A549 (cell line): ENCODE measurements at regions not wholly inside any gene's neighbourhood (a gene's known extent, or its start where the extent isn't known, plus 50 kb on each side); places are given as distances from the start of the nearest gene placed in this dataset.

Source experiments
- ATOH8 ChIP-seq: fragments of 250-450 bp; sonication (Bioruptor Pico); IDR thresholded peaks from 2 replicates; pipeline ENCODE4 v1.5.0; 2020; ENCODE audit warnings: low read depth, mild to moderate bottlenecking, moderate library complexity
- CHD2 ChIP-seq: fragments of 150-350 bp; IDR thresholded peaks from 2 replicates; pipeline ENCODE4 v1.6.1; 2014; ENCODE audit warnings: low read length; ENCODE audit not compliant: partially characterized antibody
- CTCF ChIP-seq: fragments of >200 bp; sonication (Bioruptor Twin); formaldehyde crosslinking; IDR thresholded peaks from 3 replicates; pipeline ENCODE4 v1.5.1; 2016
- ELK1 ChIP-seq: fragments of 150-350 bp; IDR thresholded peaks from 2 replicates; pipeline ENCODE4 v1.6.1; 2014; ENCODE audit warnings: low read depth, mild to moderate bottlenecking, low read length
- EP300 ChIP-seq, 2 experiments: fragments of >200 bp; sonication (Bioruptor Twin); formaldehyde crosslinking; IDR thresholded peaks; 2 replicates in 1 of 2; 3 replicates in 1 of 2; pipeline ENCODE4 v1.6.1; 2016 to 2017
- FOSL2 ChIP-seq, 2 experiments: fragments of 450-650 bp in 1 of 2; fragments of >200 bp in 1 of 2; sonication (Bioruptor Twin) in 1 of 2; formaldehyde crosslinking; IDR thresholded peaks; 2 replicates each; pipeline versions ENCODE4 v1.5.0 to v1.6.1; 2016 to 2020; ENCODE audit warnings: mild to moderate bottlenecking in 1 of 2, moderate library complexity in 1 of 2
- HDAC2 ChIP-seq: fragments of 200-600 bp; sonication (generic); IDR thresholded peaks from 2 replicates; pipeline ENCODE4 v1.6.1; 2016
- MAX ChIP-seq: IDR thresholded peaks from 2 replicates; pipeline ENCODE4 v1.6.1; 2012
- MAZ ChIP-seq: fragments of 150-350 bp; IDR thresholded peaks from 2 replicates; pipeline ENCODE4 v1.6.1; 2014; ENCODE audit warnings: antibody characterized with exemption, low read depth, low read length, borderline replicate concordance
- NR3C1 ChIP-seq: fragments of >200 bp; sonication (Bioruptor Twin); formaldehyde crosslinking; IDR thresholded peaks from 3 replicates; pipeline ENCODE4 v1.6.1; 2017
- PBX3 ChIP-seq: IDR thresholded peaks from 2 replicates; pipeline ENCODE4 v1.6.1; 2012
- RARB ChIP-seq: fragments of 250-450 bp; sonication (Bioruptor Pico); IDR thresholded peaks from 2 replicates; pipeline ENCODE4 v1.8.0; 2021; ENCODE audit warnings: mild to moderate bottlenecking, moderate library complexity

- TF ChIP-seq EP300 (IDR thresholded peaks at IDR 0.05) (no peak), CHD2 (no peak), CTCF (no peak), RARB (CRISPR knock-in tag) (no peak), MAX (no peak), ATOH8 (no peak), ELK1 (no peak), HDAC2 (no peak), NR3C1 (no peak), FOSL2 (IDR thresholded peaks at IDR 0.05) (no peak), FOSL2 (CRISPR knock-in tag; IDR thresholded peaks at IDR 0.05) (no peak), PBX3 (no peak), MAZ (no peak)
Observed at GRCh38 chr5:63201738-63202137, 623.1 kb downstream of the LRRC70 start.
